ENCODE measurements at regions not wholly inside any gene's neighbourhood (a gene's known extent, or its start where the extent isn't known, plus 50 kb on each side); places are given as distances from the start of the nearest gene placed in this dataset.

DNA sequence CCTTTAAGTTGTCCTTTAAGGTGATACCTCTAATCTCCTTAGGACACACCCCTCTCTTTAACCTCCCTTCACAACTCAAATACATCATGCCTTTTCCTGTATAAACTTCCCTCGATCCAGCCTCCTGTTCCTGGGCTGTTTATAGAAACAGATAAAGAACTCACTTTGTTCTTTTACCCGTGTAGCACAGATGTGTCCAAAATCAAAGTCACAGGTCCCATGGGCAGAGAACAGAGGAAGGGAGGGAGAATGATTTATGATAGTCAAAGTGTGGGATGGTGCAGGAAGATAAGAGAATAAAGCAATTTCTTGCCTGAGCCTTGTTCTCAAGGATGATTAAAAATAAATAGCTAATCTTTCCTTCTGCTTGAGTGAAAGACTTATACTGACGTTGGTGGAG, 50.3 kb upstream of the CABCOCO1 start:
- no peak overlapping the region for H3K4me3 ChIP-seq (ENCODE audit: low read length)
- TF ChIP-seq CTCF (conservative IDR thresholded peaks at IDR 0.05; ENCODE audit: low read length) = no peak
- no peak for DNase-seq (ENCODE audit: low read depth)

- TF ChIP-seq CTCF (conservative IDR thresholded peaks at IDR 0.05; ENCODE audit: low read length) = no peak
- DNase-seq (ENCODE audit: low read depth) = no peak
- no peak overlapping the region for H3K4me3 ChIP-seq (ENCODE audit: low read length)
Measured at GRCh38 chr10:61612009-61612408, 50.7 kb upstream of the CABCOCO1 start.

DNA sequence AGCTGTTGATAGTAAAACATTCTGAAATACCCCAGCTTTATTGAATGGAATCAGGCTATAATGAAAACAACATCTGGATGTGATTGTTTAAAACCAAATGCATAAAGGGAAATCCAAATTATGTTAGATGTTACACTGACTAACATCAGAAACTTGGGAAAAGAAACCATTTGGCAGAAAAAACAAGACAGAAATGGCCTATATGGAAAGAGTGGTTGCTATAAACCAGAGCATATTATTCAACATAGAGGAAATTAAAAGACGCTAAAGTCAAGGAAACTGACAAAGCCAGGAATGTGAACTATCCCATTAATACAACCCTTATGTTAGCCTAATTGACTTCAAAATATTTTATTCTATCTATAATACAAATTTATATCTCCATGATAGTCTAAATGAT, 53.0 kb upstream of the CABCOCO1 start:
- no peak overlapping the region for H3K4me3 ChIP-seq (ENCODE audit: low read length)
- no peak for TF ChIP-seq CTCF (conservative IDR thresholded peaks at IDR 0.05; ENCODE audit: low read length)
- peak; percentile 45 for DNase-seq (ENCODE audit: low read depth)

DNA sequence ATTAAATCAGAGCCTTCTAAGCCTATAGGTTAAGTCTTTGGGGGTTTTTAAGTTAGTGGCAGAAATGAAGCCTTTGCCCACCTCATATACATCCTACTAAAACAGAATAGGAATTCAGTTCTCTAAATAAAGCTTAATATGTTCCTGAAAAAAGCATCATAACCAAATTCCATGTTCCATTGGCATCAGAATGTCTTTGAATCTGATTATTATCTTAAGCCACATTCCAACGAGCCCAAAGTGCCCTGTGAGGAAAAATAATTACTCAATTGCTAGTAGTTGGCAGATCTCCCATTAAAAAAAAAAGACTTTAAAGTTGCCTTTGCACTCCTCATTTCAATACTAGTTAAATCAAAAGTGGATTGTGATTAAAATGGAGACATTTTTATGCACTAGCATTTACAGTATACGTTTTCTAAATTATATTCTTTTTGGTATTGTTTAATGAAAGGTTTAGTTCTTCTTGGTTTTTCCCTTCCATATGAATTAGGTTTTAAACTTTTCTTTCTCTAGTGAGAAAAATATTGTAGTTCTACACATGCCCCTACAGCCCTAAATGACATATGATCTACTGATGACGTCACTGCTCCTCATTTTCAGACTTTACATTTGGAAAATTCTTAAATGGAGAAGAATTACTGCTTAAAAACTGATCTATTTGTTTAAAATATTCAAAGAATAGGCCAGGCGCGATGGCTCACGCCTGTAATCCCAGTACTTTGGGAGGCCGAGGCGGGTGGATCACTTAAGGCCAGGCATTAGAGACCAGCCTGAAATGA, 54.3 kb upstream of the CABCOCO1 start:
- no peak for TF ChIP-seq CTCF (conservative IDR thresholded peaks at IDR 0.05; ENCODE audit: low read length)
- peak; percentile 51 for DNase-seq (ENCODE audit: low read depth)
- no peak overlapping the region for H3K4me3 ChIP-seq (ENCODE audit: low read length)

DNA sequence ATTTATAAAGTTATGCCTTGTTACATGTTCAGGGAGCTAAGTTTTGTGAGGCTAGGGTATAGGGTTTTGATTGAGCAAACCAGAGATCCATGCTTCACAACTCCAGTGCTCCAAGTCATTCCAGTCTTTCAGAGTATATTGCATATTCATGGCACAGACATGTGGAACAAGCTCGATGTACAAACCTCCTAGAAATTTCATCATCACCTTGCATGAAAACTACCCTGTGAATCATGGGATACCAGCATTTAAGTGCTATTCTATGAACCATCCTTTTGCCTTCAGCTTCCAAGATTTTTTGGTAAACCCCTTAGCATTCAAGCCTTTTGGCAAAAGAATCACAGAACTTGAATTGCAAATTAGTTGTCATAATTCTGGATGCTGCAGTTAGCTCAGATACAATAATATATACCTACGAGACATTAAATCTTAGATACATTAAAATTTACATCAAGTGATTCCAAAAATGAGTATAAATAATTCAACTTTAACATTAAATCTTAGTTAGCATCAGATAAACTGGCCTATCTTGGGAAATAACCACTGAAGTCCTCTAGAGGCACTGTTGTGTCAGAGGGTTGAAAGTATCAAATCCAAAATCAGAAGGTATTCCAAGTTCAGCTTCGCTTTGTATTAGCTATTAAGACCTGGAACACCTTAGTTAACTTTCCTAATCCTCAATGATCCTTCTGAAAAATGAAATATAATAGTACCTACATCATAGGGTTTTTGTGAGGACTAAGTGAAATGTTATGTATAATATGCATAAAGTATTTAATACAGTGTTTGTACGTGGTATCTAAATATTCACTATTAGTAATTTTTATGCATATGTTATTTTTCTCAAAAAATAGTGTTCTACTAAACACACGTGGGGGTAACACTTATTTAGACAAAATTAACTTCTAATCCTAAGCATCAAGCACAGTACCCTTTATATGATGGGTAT, 55.5 kb upstream of the CABCOCO1 start:
- no peak overlapping the region for H3K4me3 ChIP-seq (ENCODE audit: low read length)
- DNase-seq (ENCODE audit: low read depth) = peak; percentile 43
- TF ChIP-seq CTCF (conservative IDR thresholded peaks at IDR 0.05; ENCODE audit: low read length) = peak; percentile 58

DNA sequence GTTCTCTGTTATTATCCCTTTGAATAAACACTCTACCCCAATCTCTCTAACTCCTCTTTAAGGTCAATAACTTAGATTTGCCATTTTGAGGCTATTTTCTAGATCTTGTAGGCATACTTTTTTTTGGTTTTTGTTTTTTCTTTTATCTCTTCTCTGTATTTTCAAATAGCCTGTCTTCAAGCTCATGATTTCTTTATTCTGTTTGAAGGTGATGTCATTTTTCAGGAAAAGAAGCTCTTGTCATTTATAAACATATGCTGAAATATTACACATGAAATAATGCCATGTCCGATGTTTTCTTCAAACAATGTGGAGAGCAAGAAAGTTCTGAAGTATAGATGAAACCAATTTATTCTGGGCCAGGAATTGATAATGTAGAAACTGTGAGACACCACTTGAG, 57.5 kb upstream of the CABCOCO1 start:
- TF ChIP-seq CTCF (conservative IDR thresholded peaks at IDR 0.05; ENCODE audit: low read length) = no peak
- no peak overlapping the region for H3K4me3 ChIP-seq (ENCODE audit: low read length)
- DNase-seq (ENCODE audit: low read depth) = no peak

Data from AG10803 (cell line).